ENCODE measurements at regions not wholly inside any gene's neighbourhood (a gene's known extent, or its start where the extent isn't known, plus 50 kb on each side); places are given as distances from the start of the nearest gene placed in this dataset.

DNA sequence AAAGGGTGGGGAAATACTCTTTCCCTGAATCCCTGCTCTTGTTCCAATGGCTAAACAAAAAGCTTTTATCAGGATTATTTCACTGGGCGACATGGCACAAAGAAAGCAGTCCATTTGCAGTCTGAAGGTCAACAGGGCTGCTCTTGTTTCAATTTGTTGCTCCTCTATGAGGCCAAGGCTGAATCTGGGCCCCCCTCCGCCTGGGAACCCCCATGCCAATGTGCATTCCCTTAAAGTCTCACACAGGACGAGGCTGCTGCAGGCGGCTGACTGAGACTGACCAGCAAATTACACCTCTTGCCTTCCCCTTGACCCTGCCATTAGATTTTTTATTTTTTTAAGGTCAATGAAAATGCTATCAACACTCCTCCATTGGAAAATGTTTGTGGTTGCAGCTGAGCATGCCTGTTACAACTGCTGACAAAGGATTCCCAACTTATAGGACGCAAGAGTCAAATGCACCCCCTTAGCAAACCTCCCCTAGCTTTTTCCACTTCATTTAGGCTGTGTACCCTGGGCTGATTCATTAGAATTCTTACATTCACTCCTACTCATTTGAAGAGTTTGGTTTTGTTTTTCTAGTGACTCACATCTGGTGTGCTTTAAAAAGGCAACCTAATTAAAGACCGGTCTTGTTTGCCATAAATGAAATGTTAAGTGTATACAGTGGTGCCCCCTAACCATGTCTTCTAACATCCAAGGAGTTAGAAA lies 60.8 kb upstream of the ARHGEF3 start:
- no peak for DNase-seq

DNA sequence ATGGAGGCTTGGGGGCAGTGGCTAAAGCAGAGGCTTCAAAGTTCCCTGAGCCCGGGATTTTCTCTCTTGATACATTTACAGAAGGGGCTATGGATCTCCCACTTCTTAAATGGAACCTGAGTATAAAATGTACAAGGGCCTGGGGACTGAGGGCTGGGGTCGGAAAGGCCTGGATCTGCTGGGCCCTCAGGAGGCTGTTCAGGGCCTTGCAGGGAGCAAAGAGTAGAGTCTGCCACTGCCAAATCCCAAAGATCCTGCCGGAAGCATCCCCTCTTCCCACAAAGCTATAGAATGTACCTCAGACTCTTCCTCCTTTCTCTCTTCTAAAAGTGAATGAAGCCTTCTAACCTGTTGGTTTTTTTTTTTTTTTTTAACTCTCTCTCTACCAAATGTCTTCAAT lies 59.8 kb upstream of the ARHGEF3 start:
- no peak for DNase-seq

DNA sequence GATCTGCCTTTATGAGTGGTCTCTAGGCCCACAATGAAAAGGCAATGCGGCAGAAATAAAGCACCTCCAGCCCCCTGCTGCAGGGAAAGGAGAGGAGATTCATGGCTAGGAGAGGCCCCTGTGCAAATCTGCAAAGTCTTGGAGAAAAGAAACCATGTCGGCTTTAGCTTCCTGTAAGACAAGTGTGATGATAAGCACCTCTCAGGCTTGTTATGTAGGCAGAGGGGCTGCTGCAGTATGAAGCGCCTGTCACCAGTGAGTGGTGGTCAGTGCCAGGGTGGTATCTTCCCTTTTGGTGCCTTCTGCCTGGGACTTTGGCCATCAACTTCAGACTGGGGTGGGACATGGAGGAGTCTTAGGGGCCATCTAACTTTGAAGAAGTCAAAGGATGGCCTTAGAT lies 59.2 kb upstream of the ARHGEF3 start:
- no peak for DNase-seq

DNA sequence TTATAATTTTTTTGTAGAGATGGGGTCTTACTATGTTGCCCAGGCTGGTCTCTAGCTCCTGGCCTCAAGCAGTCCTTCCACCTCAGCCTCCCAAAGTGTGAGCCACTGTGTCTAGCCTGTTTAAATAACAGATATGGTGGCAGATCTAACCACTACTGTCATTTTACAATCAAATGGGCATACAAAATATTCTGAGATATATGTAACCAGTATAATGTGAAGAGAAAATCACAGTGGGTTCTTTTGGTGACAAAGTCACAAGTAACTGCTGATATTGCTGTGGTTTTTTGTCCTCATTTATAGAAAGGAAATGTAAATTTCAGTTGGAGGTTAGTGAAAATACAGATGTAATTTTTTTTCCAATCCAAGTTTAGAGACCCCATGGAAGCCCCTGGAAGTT lies 58.6 kb upstream of the ARHGEF3 start:
- DNase-seq, result no peak

DNA sequence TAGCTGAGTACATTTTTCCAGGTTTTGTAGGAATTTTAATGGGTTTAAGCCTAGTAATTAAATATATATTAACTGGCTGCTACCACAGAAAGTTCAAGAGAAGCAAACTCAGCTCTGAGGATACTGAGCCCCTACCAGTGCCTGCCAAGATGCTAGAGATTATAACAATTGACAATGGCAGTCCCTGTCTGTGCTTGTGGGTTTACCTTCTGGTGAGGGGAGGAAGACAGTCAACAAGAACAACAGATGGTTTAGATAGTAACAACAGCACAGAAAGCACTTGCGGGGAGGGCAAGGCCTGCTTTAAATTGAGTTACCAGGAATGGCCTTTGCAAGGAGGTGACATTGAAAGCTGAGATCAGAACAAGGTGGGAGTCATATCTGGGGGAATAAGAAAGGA lies 56.6 kb upstream of the ARHGEF3 start:
- DNase-seq, result no peak

DNA sequence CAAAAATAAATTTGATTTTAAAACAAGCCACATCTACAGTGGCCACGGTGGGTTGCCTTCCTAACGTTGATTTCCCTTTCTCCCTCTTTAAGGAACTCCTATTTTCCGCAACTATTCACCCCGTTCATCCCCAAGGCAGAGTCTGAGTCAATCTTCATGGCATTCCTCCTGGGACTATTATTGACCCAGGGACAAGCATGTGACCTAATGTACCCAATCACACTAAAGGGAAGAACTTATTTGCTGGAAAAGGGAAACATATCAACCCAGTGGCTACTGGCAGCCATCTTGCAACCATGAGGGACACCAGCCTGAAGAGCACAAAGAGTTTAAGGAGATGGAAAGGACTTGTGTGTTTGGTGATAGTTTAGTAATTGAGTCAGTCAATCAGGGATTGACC lies 55.4 kb upstream of the ARHGEF3 start:
- DNase-seq, result no peak

DNA sequence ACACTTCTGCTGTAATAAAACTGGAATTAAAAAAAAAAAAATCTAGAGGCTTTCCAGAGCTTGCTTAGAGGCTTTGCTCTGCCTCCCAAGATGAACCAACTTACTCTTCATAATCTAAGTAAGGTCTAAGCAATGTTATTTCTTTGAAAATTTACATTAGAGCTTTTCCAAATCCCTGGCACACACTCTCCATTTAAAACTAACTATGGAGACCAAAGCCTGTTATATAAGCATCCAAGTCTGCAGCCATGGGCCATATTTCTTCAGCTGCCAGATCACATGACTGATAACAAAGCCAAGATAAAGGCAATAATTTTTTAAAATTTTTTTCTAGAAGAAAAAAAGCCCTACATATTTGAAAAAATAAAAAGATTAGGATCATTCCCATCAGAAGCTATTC lies 55.0 kb upstream of the ARHGEF3 start:
- no peak for DNase-seq

DNA sequence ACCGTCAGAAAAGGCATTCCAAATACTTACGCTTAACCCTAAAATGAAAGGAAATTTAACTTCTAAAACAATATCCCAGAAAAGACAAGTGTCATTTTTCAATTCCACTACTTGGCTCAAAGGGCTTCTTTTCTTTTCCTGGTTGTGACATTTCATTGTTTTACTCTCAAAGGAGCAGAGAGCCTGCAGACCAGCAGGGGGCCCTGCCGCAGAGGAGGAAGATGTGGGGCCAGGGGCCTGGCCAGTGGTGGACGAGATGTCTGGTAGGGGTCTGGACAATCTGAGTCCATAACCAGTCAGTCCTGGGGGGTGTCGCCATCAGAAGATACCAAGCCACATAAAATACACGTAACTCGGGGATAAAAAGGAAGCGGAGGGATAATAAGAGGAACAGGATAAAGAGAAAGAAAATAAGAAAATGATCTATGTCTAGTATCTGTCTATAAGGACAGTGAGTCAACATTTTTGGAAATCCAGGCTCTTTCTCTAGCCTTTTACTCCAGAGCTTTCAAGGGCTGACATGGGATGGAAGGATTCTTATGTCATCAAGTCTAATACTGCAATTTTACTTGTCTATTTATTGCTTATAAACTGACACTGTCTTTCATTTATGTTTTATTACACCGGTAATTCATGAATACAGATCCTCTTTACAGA lies 54.2 kb upstream of the ARHGEF3 start:
- peak; percentile 20 for DNase-seq

DNA sequence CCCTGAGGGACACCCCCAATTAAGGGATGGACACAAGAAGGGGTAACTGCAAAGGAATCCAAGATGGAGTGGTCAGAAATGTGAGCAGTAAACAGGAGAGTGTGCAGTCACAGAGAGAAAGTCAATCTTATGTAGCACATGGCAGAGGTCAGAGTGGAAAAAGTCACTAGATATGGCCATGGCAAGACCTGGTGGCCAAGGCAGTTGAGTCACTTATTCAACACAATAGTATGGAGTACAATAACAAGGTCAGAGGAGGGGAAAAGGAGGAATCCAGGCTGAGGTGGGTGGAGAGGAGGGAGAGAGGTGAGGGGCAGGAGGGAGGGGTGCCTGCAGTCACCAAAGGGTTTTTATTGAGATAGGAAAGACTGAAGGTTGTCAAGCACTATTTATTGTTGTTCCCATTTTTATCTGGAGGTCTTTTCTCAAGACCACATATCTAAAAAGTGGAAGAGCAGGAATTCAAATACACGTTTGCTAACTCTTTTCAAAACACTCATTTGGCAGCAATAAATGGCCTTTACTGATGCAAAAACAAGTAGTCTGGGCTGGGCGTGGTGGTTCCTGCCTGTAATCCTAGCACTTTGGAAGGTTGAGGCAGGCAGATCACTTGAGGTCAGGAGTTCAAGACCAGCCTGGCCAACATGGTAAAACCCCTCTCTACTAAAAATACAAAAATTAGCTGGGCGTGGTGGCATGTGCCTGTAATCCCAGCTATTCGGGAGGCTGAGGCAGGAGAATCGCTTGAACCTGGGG lies 53.3 kb upstream of the ARHGEF3 start:
- no peak for DNase-seq

DNA sequence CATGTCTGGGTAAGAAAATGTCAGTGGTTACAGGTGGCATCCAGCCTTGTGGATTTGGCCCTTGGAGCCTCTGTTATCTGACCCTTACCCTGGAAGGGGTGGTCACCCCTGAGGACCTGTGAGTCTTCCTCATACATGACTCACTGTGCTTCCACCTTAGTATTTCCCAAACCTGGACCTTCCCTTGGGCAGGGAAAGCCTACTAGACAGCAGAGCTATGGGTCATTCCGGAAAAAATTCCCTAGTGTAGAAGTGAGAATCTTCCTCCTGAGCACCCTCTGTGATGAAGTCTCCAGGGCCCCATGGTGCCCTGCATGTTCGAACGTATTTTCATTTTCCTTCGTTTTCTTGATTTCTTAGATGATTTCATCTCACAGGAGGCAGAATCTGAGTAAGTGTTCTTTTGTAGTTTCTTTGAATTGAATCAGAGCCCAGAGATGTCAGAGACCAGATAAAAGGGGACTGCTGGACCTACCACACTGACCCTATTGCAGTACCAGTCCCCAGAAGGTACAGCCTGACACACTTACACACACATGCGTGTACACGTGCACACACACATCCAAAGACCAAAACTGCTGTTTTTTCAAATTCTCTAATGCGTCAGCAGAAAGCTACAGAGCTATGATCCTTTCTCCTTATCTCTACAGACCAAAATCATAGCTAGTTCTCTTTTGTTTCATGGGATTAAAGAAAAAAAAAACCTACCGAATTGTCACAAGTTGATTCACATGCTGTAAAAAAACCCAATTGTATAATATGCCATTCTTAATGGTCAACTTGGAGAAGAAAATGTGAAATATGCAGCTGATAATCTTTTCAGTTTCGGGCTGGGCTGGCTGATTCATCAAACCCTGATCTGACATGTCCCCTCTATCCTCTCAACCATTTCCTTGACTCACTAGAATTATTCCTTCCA lies 50.5 kb upstream of the ARHGEF3 start:
- DNase-seq, result no peak
